HEK293T (cell line): ENCODE measurements at regions not wholly inside any gene's neighbourhood (a gene's known extent, or its start where the extent isn't known, plus 50 kb on each side); places are given as distances from the start of the nearest gene placed in this dataset.

Experiments
- CTCF ChIA-PET: fragments of 350-600 bp; formaldehyde crosslinking; extraction: SDS; loops from one replicate; lab custom pipeline; 2021; ENCODE audit warnings: antibody characterized with exemption, inconsistent platforms; lab: Yijun Ruan, JAX
- POLR2A ChIA-PET: fragments of 350-600 bp; formaldehyde crosslinking; extraction: SDS; loops from one replicate; lab custom pipeline; 2020; ENCODE audit warnings: antibody characterized with exemption, inconsistent platforms; lab: Yijun Ruan, JAX
- DNase-seq: peaks from one replicate; pipeline ENCODE4 v3.0.0; 2012; ENCODE audit warnings: mixed read lengths; ENCODE audit errors: extremely low spot score
- ARNT ChIP-seq: fragments of 450-650 bp; IDR thresholded peaks from 2 replicates; pipeline ENCODE4 v1.6.1; 2017; ENCODE audit warnings: mild to moderate bottlenecking
- BHLHE40 ChIP-seq: fragments of 450-650 bp; IDR thresholded peaks from 2 replicates; pipeline ENCODE4 v1.6.1; 2016; ENCODE audit warnings: mild to moderate bottlenecking, moderate library complexity, borderline replicate concordance
- CTBP1 ChIP-seq: fragments of 450-650 bp; IDR thresholded peaks from 2 replicates; pipeline ENCODE4 v1.6.1; 2016; ENCODE audit warnings: borderline replicate concordance
- ELF4 ChIP-seq: fragments of 450-650 bp; IDR thresholded peaks from 2 replicates; pipeline ENCODE4 v1.6.1; 2017; ENCODE audit warnings: antibody characterized with exemption
- FOXA1 ChIP-seq: fragments of 450-650 bp; IDR thresholded peaks from 2 replicates; pipeline ENCODE4 v1.6.1; 2016; ENCODE audit warnings: mild to moderate bottlenecking
- FOXK2 ChIP-seq: fragments of 450-650 bp; IDR thresholded peaks from 2 replicates; pipeline ENCODE4 v1.6.1; 2016; ENCODE audit warnings: mild to moderate bottlenecking
- FOXM1 ChIP-seq: fragments of 450-650 bp; IDR thresholded peaks from 2 replicates; pipeline ENCODE4 v1.6.1; 2017; ENCODE audit warnings: mild to moderate bottlenecking, borderline replicate concordance
- HDGF ChIP-seq: fragments of 450-650 bp; IDR thresholded peaks from 2 replicates; pipeline ENCODE4 v1.6.1; 2017; ENCODE audit warnings: antibody characterized with exemption, borderline replicate concordance
- L3MBTL2 ChIP-seq: fragments of 450-650 bp; conservative IDR thresholded peaks from 2 replicates; pipeline ENCODE4 v1.6.1; 2016; ENCODE audit warnings: mild to moderate bottlenecking
- LEF1 ChIP-seq: fragments of 450-650 bp; IDR thresholded peaks from 2 replicates; pipeline ENCODE4 v1.6.1; 2017; ENCODE audit warnings: mild to moderate bottlenecking, borderline replicate concordance
- NFRKB ChIP-seq: fragments of 450-650 bp; IDR thresholded peaks from 2 replicates; pipeline ENCODE4 v1.6.1; 2016; ENCODE audit warnings: mild to moderate bottlenecking, moderate library complexity
- SP1 ChIP-seq: fragments of 450-650 bp; IDR thresholded peaks from 2 replicates; pipeline ENCODE4 v1.6.1; 2017
- SUZ12 ChIP-seq: fragments of 450-650 bp; IDR thresholded peaks from 2 replicates; pipeline ENCODE4 v1.6.1; 2016; ENCODE audit warnings: mild to moderate bottlenecking
- TARDBP ChIP-seq: fragments of 450-650 bp; IDR thresholded peaks from 2 replicates; pipeline ENCODE4 v1.6.1; 2016
- ZNF384 ChIP-seq: fragments of 450-650 bp; IDR thresholded peaks from 2 replicates; pipeline ENCODE4 v1.6.1; 2016
- TF ChIP-seq, protein P1 (sequence below): fragments of 450-650 bp; IDR thresholded peaks from 2 replicates; pipeline ENCODE4 v1.6.1; 2016

- DNase-seq, result no peak
- ChIA-PET CTCF (no interaction called here), POLR2A (no interaction called here)
- TF ChIP-seq ZNF384 (no peak), L3MBTL2 (no peak), HDGF (no peak), SUZ12 (no peak), TARDBP (no peak), FOXA1 (no peak), SP1 (no peak), CTBP1 (no peak), ELF4 (no peak), FOXK2 (no peak), LEF1 (no peak)
- TF ChIP-seq, protein P1, sequence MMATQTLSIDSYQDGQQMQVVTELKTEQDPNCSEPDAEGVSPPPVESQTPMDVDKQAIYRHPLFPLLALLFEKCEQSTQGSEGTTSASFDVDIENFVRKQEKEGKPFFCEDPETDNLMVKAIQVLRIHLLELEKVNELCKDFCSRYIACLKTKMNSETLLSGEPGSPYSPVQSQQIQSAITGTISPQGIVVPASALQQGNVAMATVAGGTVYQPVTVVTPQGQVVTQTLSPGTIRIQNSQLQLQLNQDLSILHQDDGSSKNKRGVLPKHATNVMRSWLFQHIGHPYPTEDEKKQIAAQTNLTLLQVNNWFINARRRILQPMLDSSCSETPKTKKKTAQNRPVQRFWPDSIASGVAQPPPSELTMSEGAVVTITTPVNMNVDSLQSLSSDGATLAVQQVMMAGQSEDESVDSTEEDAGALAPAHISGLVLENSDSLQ, result no peak
Observed at GRCh38 chr17:72523491-72523890, 402.7 kb downstream of the SOX9 start.

DNA sequence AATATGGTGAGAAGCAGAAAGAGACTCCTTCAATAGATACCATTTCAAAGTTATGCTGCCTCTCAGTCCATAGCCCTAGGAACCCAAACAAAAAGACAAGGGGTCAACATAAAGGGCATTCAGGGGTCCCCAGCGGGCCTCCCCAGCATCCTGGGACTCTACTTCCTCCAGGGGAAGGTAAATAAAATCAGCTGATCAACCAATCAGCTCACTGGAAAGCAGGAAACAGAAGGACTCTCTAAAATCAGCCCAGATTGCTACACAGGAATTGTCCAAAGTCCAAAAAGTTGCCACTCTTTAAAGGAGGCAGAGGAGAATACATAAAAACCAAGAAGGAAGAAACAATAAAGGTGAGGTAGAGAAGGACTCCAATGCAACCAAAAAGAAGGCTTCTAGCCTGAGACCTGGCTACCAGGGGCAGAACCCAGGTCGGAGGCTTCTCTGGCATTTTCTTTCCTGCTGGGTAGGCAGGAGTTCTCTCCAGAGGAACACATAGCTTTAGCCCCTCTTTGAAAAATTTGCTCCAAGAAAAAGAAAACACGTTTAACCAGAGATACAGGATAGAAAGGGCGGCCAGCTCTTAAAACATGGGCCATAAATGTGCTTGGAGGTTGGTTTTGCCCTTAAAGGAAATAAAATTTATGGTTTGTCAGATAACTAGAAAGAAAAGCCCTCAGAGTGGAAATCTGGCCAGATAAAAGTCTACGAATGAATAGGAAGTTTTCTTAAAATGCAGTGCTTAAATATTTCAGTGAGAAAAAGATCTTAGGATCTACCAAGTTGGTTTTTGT, 404.6 kb downstream of the SOX9 start:
- no peak for DNase-seq
- TF ChIP-seq LEF1 (no peak), CTBP1 (no peak), HDGF (no peak), TARDBP (no peak), FOXA1 (no peak), NFRKB (no peak), ZNF384 (no peak), BHLHE40 (no peak), SUZ12 (no peak), SP1 (no peak), ARNT (no peak), FOXK2 (no peak), L3MBTL2 (no peak), FOXM1 (no peak), ELF4 (no peak)
- TF ChIP-seq, protein P1, result no peak
- ChIA-PET CTCF (interaction anchor here (0.6 kb wide), 2 partner anchors 12 to 176 kb away, joined by 4 to 6 read pairs; no protein-coding TSS in a partner anchor), POLR2A (interaction anchor here (0.9 kb wide), 1 partner anchor 23 kb away, joined by 3 read pairs; no protein-coding TSS in a partner anchor)

DNA sequence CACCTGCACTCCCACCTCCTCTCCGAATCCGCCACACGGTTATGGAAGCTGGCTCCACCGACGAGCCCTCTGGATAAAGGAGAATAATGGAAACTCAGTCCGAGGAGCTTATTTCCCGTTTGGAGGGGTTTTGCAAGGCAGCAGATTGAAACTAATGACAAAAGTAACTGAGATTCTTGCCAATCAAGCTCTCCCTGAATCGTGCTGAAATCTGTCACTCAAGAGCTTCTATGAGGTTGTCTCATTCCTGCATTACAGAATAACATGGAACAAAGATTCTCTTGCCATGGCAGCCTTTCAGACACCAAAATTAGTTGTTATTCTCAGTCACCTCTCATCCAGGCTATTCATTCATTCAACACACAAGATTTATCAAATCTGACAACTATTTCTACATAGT, 405.9 kb downstream of the SOX9 start:
- DNase-seq, result no peak
- TF ChIP-seq FOXM1 (no peak), HDGF (no peak), NFRKB (no peak), ARNT (no peak), FOXK2 (no peak)
- TF ChIP-seq, protein P1, result no peak
- ChIA-PET POLR2A (no interaction called here), CTCF (no interaction called here)

- ChIA-PET CTCF (no interaction called here), POLR2A (no interaction called here)
- no peak for DNase-seq
Observed at GRCh38 chr17:72527789-72528188, 407.0 kb downstream of the SOX9 start.

DNA sequence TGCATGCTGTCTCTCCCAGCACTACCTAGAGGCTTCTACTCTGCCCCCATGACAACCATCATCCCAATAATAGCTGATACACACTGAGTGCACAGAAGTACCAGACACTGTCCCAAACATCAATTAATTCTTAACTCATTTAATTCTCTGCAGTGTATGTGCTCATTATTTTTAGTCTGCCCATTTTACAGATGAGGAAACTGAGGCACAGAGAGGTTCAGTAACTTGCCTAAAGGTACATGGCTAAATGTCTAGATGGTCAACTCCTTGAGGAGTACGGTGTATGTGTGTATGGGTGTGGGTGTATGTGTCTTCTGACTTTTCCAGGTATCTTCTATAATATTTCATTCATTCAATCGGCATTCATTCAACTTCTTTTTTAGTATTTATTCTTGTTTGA, 407.9 kb downstream of the SOX9 start:
- DNase-seq, result no peak
- POLR2A ChIA-PET, result no interaction called here
- no peak for TF ChIP-seq FOXA1
- no peak for TF ChIP-seq SUZ12
- no peak for TF ChIP-seq ZNF384
- TF ChIP-seq ARNT, result no peak
- no peak for TF ChIP-seq L3MBTL2
- TF ChIP-seq FOXK2, result no peak
- TF ChIP-seq, protein P1, result no peak
- no peak for TF ChIP-seq CTBP1
- no peak for TF ChIP-seq HDGF
- no peak for TF ChIP-seq SP1
- no peak for TF ChIP-seq NFRKB
- CTCF ChIA-PET, result no interaction called here

More at GRCh38 chr17:72527789-72528188, 407.0 kb downstream of the SOX9 start:
- no peak for TF ChIP-seq LEF1
- TF ChIP-seq HDGF, result no peak
- no peak for TF ChIP-seq ZNF384
- TF ChIP-seq, protein P1, result no peak; the same call in 1 of the 2 replicates
- no peak for TF ChIP-seq NFRKB
- TF ChIP-seq ELF4, result no peak
- TF ChIP-seq L3MBTL2, result no peak
- TF ChIP-seq FOXM1, result no peak
- no peak for TF ChIP-seq FOXK2
